ENCODE measurements at regions not wholly inside any gene's neighbourhood (a gene's known extent, or its start where the extent isn't known, plus 50 kb on each side); places are given as distances from the start of the nearest gene placed in this dataset.

DNA sequence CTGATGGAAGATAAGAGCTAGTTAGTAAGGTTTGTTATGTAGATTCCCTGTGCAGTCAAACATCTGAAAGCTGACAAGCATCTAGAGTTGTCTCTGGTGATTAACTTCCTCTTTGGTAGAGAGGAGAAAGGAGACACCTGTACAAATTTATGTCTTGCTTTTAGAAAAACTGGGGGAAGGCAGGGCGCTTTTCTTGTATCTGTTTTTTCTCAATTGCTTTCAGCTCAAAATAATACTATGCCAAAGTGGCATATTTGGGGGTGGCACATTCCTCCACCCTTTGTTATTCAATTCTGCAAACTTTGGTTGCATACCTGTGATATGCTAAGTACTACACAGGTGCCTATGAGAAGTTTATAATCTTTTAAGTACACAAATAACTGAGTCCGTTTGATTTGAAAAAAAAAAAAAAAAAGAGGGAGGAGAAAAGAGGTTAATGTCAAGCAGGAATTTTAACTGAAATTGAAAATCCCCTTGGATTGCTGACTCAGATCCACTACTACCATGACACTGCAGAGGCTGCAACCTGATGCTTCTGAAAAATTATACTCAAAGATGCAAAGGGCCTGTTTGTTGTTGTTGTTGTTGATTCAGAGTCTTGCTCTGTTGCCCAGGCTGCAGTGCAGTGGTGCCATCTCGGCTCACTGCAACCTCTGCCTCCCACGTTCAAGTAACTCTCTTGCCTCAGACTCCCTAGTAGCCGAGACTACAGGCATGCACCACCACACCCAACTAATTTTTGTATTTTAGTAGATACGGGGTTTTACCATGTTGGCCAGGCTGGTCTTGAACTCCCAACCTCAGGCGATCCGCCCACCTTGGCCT lies 164.8 kb upstream of the NBEA start:
- Histone ChIP-seq H3K27me3 (ENCODE audit: control insufficient read depth in 1 of 2, insufficient read depth in 2 of 2, low read length in 2 of 2) (no peaks in the 10 kb centered on the region), H3K9me3 (ENCODE audit: control insufficient read depth in 1 of 2, insufficient read depth in 1 of 2, low read length in 2 of 2) (peaks cover 0 to 3% of the 10 kb centered on the region in 2 experiments), H3K4me3 (ENCODE audit: low read length) (no peak overlapping the region), H3K36me3 (ENCODE audit: insufficient read depth, low read length) (no peaks in the 10 kb centered on the region), H3K27ac (ENCODE audit: low read depth in 1 of 2, low read length in 2 of 2) (no peak overlapping the region), H3K4me1 (ENCODE audit: insufficient read depth, low read length) (no peaks in the 10 kb centered on the region)
- intact Hi-C loops (cut with DNase I, micrococcal nuclease) = no loop called here
- ATAC-seq (ENCODE audit: poor library complexity) (no peak), DNase-seq (no peak)
- no peaks in the 10 kb centered on the region for H3K4me1 Mint-ChIP-seq (ENCODE audit: low read depth)
- TF ChIP-seq, protein P1, sequence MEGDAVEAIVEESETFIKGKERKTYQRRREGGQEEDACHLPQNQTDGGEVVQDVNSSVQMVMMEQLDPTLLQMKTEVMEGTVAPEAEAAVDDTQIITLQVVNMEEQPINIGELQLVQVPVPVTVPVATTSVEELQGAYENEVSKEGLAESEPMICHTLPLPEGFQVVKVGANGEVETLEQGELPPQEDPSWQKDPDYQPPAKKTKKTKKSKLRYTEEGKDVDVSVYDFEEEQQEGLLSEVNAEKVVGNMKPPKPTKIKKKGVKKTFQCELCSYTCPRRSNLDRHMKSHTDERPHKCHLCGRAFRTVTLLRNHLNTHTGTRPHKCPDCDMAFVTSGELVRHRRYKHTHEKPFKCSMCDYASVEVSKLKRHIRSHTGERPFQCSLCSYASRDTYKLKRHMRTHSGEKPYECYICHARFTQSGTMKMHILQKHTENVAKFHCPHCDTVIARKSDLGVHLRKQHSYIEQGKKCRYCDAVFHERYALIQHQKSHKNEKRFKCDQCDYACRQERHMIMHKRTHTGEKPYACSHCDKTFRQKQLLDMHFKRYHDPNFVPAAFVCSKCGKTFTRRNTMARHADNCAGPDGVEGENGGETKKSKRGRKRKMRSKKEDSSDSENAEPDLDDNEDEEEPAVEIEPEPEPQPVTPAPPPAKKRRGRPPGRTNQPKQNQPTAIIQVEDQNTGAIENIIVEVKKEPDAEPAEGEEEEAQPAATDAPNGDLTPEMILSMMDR (IDR thresholded peaks at IDR 0.05) = no peak
- no peak overlapping the region for H3K4me3 Mint-ChIP-seq
- ChIA-PET POLR2A (no interaction called here), CTCF (no interaction called here)
- H3K27ac Mint-ChIP-seq = no peak overlapping the region
- peaks cover 2% of the 10 kb centered on the region for H3K9me3 Mint-ChIP-seq
- no peaks in the 10 kb centered on the region for H3K36me3 Mint-ChIP-seq (ENCODE audit: low read depth)
- H3K27me3 Mint-ChIP-seq = no peaks in the 10 kb centered on the region

DNA sequence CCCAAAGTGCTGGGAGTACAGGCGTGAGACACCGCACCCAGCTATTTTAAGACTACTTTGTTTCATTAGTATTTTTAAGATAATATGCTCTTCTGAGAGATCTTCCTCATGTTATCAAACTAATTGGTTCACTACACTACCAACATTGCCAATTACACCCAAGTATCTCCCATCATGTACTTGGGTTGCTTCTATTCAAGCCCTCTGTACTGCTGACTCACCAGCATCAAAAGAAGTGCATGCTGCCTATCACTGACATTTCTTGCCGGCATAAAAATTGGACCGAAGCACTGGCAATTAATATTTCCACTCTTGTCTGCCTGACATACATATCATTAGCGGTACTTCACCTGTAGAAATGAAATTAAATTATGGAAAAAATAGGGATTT lies 164.2 kb upstream of the NBEA start:
- H3K27ac Mint-ChIP-seq = no peak overlapping the region
- H3K4me1 Mint-ChIP-seq (ENCODE audit: low read depth) = no peaks in the 10 kb centered on the region
- H3K27me3 ChIP-seq (ENCODE audit: control insufficient read depth in 1 of 2, insufficient read depth in 2 of 2, low read length in 2 of 2) = no peaks in the 10 kb centered on the region

DNA sequence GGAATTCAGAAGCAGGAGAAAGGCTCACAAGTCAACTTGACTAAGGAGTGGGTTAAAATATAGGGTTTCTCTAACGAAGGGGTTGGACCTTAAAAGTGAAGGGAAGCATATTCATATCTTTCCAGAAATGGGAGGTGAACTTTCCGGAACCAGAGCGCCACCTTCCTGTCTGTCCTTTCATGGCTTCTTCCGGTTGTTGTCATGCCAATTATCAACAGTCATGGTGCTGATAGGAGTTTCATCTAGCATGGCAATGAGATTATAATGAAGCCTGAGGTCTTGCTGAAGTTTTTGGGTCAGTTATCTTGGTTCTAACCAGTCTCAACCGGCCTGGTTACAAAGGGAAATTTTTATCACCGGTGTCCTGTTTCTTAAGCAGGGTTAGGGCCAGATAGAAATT lies 162.9 kb upstream of the NBEA start:
- Histone ChIP-seq H3K27me3 (ENCODE audit: control insufficient read depth in 1 of 2, insufficient read depth in 2 of 2, low read length in 2 of 2) (no peaks in the 10 kb centered on the region), H3K4me1 (ENCODE audit: insufficient read depth, low read length) (no peaks in the 10 kb centered on the region), H3K4me3 (ENCODE audit: low read length) (no peak overlapping the region), H3K27ac (ENCODE audit: low read depth in 1 of 2, low read length in 2 of 2) (no peak overlapping the region), H3K36me3 (ENCODE audit: insufficient read depth, low read length) (no peaks in the 10 kb centered on the region), H3K9me3 (ENCODE audit: control insufficient read depth in 1 of 2, insufficient read depth in 1 of 2, low read length in 2 of 2) (peaks cover 0 to 6% of the 10 kb centered on the region in 2 experiments)
- H3K36me3 Mint-ChIP-seq (ENCODE audit: low read depth) = no peaks in the 10 kb centered on the region
- H3K9me3 Mint-ChIP-seq = peaks cover 2% of the 10 kb centered on the region
- intact Hi-C loops (cut with DNase I, micrococcal nuclease) = no loop called here
- no peaks in the 10 kb centered on the region for H3K4me1 Mint-ChIP-seq (ENCODE audit: low read depth)
- DNase-seq (no peak), ATAC-seq (ENCODE audit: poor library complexity) (no peak)
- ChIA-PET CTCF (no interaction called here), POLR2A (no interaction called here)
- no peak overlapping the region for H3K27ac Mint-ChIP-seq
- H3K27me3 Mint-ChIP-seq = no peaks in the 10 kb centered on the region
- TF ChIP-seq, protein P1 (IDR thresholded peaks at IDR 0.05) = no peak
- H3K4me3 Mint-ChIP-seq = no peak overlapping the region

More for the DNA sequence above, 164.2 kb upstream of the NBEA start:
- Histone ChIP-seq H3K9me3 (ENCODE audit: control insufficient read depth in 1 of 2, insufficient read depth in 1 of 2, low read length in 2 of 2) (peaks cover 0 to 6% of the 10 kb centered on the region in 2 experiments), H3K36me3 (ENCODE audit: insufficient read depth, low read length) (no peaks in the 10 kb centered on the region), H3K4me3 (ENCODE audit: low read length) (no peak overlapping the region), H3K27ac (ENCODE audit: low read depth in 1 of 2, low read length in 2 of 2) (no peak overlapping the region), H3K4me1 (ENCODE audit: insufficient read depth, low read length) (no peaks in the 10 kb centered on the region)
- ATAC-seq (ENCODE audit: poor library complexity) (no peak), DNase-seq (no peak)
- intact Hi-C loops (cut with DNase I, micrococcal nuclease) = no loop called here
- Mint-ChIP-seq H3K9me3 (peaks cover 2% of the 10 kb centered on the region), H3K27me3 (no peaks in the 10 kb centered on the region), H3K36me3 (ENCODE audit: low read depth) (no peaks in the 10 kb centered on the region), H3K4me3 (no peak overlapping the region)
- CTCF ChIA-PET = no interaction called here
- TF ChIP-seq, protein P1 (IDR thresholded peaks at IDR 0.05) = no peak
- POLR2A ChIA-PET = no interaction called here
